GM12864 (cell line): ENCODE measurements at regions not wholly inside any gene's neighbourhood (a gene's known extent, or its start where the extent isn't known, plus 50 kb on each side); places are given as distances from the start of the nearest gene placed in this dataset.

Experiments
- DNase-seq: peaks from one replicate; pipeline ENCODE4 v3.0.0-alpha.2; 2011; ENCODE audit warnings: low read depth
- H3K4me3 ChIP-seq: 2 replicates; pipeline ENCODE4 v1.5.1; 2011; ENCODE audit warnings: mild to moderate bottlenecking, low read depth, low read length, control low read depth
- TF ChIP-seq, protein P1 (sequence below): IDR thresholded peaks from 2 replicates; pipeline ENCODE4 v1.5.1; 2011; ENCODE audit warnings: low read depth, mild to moderate bottlenecking, moderate library complexity, low read length, control low read depth, inconsistent platforms; ENCODE audit errors: missing control alignments

DNA sequence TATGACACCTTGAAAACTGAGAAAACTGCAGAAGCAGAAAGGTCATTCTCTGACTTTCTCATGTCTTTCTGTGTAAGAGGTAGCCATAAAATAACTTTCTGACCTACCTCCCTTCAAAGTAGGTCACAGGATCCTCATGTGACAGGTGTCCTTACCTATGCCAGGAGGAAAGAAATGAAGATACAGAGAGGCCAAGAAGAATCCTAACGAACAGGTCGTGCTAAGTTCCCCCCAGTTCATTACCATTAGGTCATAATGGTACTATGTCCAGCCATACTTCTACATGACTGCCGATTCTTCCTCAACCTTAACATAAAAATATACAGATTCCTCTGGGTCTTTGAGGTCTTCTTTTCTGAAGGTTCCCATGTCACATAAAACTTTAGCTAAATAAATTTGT, 118.6 kb downstream of the FOXB1 start:
- DNase-seq, result no peak
- TF ChIP-seq, protein P1, sequence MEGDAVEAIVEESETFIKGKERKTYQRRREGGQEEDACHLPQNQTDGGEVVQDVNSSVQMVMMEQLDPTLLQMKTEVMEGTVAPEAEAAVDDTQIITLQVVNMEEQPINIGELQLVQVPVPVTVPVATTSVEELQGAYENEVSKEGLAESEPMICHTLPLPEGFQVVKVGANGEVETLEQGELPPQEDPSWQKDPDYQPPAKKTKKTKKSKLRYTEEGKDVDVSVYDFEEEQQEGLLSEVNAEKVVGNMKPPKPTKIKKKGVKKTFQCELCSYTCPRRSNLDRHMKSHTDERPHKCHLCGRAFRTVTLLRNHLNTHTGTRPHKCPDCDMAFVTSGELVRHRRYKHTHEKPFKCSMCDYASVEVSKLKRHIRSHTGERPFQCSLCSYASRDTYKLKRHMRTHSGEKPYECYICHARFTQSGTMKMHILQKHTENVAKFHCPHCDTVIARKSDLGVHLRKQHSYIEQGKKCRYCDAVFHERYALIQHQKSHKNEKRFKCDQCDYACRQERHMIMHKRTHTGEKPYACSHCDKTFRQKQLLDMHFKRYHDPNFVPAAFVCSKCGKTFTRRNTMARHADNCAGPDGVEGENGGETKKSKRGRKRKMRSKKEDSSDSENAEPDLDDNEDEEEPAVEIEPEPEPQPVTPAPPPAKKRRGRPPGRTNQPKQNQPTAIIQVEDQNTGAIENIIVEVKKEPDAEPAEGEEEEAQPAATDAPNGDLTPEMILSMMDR, result no peak
- H3K4me3 ChIP-seq, result no peak overlapping the region

DNA sequence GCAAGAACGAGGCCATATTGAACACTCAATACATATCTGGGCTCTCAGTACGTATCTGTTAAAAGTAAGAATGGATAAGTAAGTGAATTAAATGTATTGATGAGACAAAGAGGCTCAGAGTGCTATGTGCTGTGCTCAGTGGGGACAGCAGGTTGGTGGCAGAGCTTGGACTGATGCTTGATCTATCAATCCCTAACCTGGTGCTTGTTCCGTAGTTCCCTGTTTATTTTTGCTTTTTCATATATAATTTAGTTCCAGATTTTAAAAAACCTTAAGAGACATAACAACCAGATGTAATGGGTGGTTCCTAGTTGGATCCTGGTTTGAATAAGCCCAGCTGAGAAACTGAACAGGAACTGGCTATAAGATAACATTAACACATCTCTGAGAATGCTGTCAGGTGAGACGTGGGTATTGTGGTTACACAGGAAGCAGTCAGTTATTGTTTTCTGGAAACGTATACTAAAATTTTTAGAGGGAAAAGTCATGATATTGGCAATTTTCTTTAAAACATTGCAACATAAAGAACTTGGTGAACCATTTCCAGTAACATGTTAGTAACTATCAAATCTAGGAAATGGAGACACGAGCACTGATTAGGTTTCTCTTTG, 120.5 kb downstream of the FOXB1 start:
- no peak for DNase-seq
- TF ChIP-seq, protein P1, result no peak
- no peak overlapping the region for H3K4me3 ChIP-seq

DNA sequence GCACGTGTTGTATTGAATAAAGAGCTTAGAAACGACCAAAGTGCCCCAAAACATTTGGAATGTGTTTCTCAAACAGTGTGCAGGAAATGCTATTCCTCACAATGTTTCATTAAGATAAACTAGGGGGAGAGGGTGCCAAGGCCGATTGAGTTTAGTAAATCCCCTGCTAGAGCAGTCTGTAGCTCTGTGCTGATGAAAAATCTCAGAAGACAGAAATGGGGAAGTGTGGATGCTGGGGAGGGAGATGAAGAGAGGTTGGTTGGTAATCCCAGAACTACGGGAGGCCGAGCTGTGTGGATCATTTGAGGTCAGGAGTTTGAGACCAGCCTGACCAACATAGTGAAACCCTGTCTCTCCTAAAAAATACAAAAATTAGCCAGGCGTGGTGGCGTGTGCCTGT, 121.2 kb downstream of the FOXB1 start:
- TF ChIP-seq, protein P1, result no peak
- H3K4me3 ChIP-seq, result no peak overlapping the region
- DNase-seq, result no peak

DNA sequence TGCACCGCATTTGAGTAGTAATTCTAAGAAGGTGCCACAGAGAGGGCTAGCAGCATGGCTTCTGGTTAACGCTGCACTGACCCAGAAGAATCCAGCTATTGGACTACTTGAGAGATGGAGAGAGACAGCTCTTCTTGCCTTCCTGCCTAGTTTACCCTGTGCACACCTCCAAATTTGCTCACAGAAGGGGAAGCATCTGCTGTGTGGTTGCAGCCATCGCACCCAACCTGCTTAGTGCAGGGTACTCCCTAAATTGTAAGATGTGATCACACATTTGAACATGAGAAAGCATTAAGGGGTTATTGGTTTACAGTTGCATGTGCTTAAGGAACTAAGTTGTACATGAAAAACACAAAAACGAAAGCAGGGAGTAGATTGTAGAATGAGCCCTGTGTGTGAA, 122.1 kb downstream of the FOXB1 start:
- no peak for DNase-seq
- no peak overlapping the region for H3K4me3 ChIP-seq
- TF ChIP-seq, protein P1, result no peak

DNA sequence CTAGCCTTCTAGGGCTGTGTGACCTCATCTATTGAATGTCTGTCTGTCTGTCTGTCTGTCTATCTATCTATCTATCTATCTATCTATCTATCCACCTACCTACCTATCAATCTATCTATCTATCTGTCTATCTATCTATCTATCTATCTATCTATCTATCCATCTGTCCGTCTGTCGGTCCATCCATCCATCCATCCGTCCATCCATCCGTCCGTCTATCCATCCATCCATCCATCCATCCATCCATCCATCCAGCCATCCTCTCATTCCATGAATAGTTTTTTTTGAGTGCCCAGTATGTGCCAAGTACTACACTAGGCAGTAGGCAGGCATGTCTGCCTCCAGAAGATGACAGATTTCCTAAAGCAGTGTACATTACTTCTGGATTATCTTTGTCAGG, 122.5 kb downstream of the FOXB1 start:
- DNase-seq, result no peak
- TF ChIP-seq, protein P1, result no peak
- H3K4me3 ChIP-seq, result no peak overlapping the region

DNA sequence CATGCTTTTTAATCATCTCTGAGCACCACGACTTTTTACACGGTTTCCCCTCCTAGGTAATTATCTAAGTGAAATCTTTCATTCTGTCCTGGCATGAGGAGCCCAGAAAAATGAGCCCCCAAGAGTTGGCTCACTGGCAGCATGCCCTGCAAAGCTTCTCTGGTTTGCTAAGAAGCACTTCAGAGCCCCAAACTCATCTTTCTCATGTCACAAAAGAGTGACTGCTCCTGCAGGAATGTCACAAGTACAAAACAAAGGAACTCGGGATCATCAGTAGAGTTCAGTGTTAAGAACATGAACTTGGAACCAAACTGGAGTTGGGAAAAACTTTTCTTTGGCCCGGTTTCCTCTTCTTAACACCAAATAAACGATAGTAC, 123.9 kb downstream of the FOXB1 start:
- no peak for DNase-seq
- H3K4me3 ChIP-seq, result peak overlapping the region; percentile 29
- TF ChIP-seq, protein P1, result no peak

DNA sequence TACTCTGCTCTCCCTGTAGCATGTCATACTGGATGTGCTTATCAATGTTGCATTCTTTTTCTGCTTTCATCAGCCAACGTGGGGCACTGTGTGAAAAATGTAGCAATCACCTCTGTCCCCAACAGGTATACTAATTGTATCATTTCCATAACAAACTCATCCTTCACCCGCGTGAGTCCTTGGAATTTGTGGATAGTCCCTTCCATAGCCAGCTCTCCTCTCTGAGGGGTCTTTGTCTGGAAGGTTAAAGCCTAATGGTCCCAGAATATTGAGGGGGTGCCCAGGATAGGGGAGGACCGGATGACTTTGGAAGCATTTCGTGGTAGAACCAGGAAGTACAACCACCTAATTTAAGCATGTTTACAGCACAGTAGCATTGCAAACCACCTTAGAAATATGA, 124.6 kb downstream of the FOXB1 start:
- no peak for DNase-seq
- TF ChIP-seq, protein P1, result no peak
- no peak overlapping the region for H3K4me3 ChIP-seq
